ENCODE measurements at regions not wholly inside any gene's neighbourhood (a gene's known extent, or its start where the extent isn't known, plus 50 kb on each side); places are given as distances from the start of the nearest gene placed in this dataset.

GRCh38 chr11:32255841-32256240, 165.0 kb downstream of the RCN1 start:
- DNase-seq (ENCODE audit: extremely low read depth in 1 of 11, low read depth in 9 of 11, low spot score in 4 of 11): peak; percentile 33 to 72 (median 50)

DNA sequence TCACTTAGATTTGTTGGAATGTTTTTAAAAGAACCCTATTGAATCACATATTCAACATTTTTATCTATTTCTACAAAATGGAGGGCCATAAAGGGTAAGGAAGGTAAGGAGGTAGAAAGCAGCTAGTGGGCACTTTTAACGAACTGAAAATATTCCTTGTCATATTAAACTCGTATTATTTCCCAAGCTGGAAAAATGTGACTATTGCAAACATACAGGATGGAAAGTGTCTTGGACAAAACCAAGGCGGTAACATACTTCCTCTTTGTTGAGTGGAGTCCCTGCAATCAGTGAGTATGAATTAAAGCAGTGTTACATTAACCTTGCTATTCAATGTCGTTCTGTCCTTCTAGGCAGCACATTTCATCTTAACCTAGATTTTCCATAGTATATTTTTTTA, 165.6 kb downstream of the RCN1 start:
- no peak for DNase-seq (ENCODE audit: extremely low read depth in 1 of 11, low read depth in 9 of 11, low spot score in 4 of 11)

DNA sequence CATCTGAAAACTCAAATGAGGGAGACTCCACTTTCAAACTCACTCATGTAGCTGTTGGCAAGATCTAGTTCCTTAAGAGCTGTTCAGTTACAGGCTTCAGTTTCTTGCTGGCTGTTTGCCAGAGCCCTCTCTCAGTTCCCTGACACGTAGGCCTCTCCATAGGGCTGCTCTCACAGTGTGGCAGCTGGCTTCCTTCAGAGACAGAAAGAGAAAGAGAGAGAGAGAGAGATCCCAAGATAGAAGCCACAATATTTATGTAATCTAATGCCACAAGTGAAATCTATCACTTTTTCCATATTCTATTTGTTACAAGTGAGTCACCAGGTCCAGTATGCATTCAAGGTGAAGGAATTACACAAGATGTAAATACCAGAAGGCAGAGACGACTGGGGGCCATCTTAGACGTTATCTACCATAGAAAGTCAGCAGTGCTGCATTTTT, 168.8 kb downstream of the RCN1 start:
- peak in 9 of 11 donors; percentile 43 to 72 (median 58) for DNase-seq (ENCODE audit: extremely low read depth in 1 of 11, low read depth in 9 of 11, low spot score in 4 of 11)

GRCh38 chr11:32262367-32262766, 171.5 kb downstream of the RCN1 start:
- no peak for DNase-seq (ENCODE audit: extremely low read depth in 1 of 11, low read depth in 9 of 11, low spot score in 4 of 11)

DNA sequence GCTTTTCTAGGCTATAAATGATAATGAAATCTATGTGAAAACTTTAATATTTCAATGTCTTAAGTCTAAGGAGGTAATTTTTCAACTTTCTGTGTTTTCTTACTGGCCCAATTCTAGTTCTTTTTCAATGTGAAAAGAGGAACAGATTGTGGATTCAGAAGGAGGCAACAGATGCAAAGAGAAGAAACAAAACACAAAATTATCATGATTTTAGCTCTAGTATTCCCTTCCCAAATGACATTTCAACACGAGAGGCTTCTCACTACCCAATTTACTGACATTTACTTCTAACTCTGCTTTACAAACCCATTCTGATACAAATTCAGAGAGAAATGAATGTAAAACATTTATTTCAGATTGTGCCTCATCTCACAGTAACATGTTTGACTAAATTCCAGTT, 169.4 kb downstream of the WT1 start:
- DNase-seq (ENCODE audit: extremely low read depth in 1 of 11, low read depth in 9 of 11, low spot score in 4 of 11): no peak

DNA sequence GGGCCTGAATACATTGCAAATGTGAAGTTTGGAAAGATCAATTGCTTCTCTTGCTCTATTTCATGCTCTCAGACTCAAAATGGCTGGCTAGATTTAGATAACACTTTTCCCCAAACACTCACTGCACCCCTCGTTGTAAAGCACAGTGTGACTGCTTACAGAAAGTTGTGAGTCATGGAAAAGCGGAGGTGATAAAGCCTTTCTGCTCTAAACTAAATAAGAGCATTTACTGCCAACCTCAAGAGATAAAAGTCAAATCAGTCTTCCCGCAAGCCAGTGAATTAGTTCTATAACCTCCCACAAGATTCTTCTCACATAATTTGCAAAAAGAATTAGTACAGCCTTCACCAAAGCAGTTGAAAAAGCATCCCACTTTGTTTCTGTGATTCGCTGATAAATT, 168.7 kb downstream of the WT1 start:
- no peak for DNase-seq (ENCODE audit: extremely low read depth in 1 of 11, low read depth in 9 of 11, low spot score in 4 of 11)

DNA sequence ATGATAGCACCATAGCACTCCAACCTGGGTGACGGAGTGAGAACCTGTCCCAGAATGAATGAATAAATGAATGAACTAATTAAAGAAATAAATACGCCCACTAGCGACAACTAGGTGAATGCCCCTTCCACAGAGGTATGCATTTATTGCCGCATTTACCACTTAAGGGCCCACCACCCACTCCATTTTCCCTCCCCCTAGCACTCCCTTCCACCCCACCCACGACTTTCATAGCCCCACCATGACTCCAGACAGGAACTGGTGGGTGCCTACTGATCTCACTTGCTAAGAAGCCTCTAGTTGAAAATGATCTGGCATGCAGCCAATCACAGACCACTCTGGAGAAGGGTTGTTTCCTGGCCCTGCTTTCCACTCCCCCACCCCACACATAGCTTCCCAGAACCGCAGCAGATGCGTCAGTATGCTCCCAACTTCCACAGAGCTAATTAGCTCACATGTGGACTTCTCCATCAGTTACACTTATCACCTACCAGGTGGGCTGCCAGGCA, 167.6 kb downstream of the WT1 start:
- DNase-seq (ENCODE audit: extremely low read depth in 1 of 11, low read depth in 9 of 11, low spot score in 4 of 11): no peak

DNA sequence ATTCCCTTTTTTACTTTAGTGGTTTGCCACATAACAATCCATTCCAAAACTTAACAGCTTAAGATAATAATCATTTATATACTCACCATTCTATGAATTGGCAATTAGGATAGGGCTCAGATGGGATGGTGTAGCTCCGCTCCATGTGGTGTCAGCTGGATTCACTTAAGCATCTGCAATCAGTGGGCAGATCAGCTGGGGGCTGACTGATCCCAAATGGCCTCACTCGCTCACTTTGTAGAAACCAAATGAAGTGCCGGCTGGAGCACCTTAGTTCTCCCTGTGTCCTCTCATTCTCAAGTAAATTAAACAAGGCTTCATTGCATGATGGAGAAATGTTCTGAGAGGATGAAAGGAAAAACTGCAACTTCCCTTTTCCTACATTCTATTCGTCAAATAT, 161.4 kb downstream of the WT1 start:
- DNase-seq (ENCODE audit: extremely low read depth in 1 of 11, low read depth in 9 of 11, low spot score in 4 of 11): no peak

GRCh38 chr11:32279672-32280071, 155.7 kb downstream of the WT1 start:
- DNase-seq (ENCODE audit: extremely low read depth in 1 of 11, low read depth in 9 of 11, low spot score in 4 of 11): no peak

DNA sequence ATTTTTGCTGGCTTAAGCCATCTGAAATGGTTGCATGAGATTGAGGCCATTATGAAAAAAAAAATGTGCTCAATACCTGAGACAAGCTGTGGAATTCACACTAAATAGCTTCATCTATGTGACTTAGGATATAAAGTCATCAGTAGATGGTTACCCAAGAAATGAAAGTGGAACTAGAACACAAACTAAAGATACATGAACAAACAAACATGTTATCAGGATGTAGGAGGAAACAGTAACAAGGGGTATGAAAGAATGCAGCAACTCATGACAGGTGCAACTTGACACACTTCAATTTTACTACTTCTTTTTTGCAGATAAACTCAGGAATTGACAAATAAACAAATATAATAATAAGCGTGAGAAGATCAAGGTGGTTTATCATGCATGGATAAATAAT, 155.0 kb downstream of the WT1 start:
- no peak for DNase-seq (ENCODE audit: extremely low read depth in 1 of 11, low read depth in 9 of 11, low spot score in 4 of 11)

GRCh38 chr11:32288276-32288675, 147.1 kb downstream of the WT1 start:
- DNase-seq (ENCODE audit: extremely low read depth in 1 of 11, low read depth in 9 of 11, low spot score in 4 of 11): no peak

DNA sequence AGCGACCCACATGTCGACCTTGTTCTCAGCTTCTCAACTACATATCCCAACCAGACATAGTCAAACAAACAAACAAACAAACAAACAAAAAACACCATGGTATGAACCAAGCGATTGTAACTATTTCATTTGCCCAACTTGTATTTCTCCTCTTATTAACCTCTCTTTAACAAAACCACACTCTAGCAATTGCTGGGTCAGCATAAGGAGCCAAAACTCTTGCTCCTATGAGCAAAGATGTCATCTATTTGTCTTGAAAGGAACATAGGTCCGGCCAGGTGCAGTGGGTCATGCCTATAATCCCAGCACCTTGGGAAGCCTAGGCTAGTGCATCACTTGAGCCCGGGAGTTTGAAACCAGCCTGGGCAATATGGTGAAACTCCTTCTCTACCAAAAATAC, 145.6 kb downstream of the WT1 start:
- DNase-seq (ENCODE audit: extremely low read depth in 1 of 11, low read depth in 9 of 11, low spot score in 4 of 11): no peak

GRCh38 chr11:32290783-32291182, 144.6 kb downstream of the WT1 start:
- no peak for DNase-seq (ENCODE audit: extremely low read depth in 1 of 11, low read depth in 9 of 11, low spot score in 4 of 11)

DNA sequence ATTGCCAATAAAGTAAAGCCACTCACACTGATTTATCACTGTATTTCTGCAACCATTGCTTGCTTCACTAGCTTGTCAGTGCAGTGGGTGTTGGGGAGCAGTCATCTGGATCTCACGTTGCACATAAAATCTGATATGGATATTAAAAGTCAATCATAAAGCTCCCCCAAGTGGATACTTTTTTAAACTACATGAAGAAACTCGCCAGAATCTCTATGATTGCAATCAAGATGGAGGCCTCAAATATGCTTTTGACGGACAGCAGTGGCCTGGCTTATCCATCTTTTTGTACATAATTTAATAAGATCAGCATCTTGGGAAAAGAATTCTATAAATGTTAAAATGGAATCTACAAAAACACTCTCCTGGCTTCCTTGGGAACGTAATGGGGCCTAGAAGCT, 137.7 kb downstream of the WT1 start:
- DNase-seq (ENCODE audit: extremely low read depth in 1 of 11, low read depth in 9 of 11, low spot score in 4 of 11): no peak

DNA sequence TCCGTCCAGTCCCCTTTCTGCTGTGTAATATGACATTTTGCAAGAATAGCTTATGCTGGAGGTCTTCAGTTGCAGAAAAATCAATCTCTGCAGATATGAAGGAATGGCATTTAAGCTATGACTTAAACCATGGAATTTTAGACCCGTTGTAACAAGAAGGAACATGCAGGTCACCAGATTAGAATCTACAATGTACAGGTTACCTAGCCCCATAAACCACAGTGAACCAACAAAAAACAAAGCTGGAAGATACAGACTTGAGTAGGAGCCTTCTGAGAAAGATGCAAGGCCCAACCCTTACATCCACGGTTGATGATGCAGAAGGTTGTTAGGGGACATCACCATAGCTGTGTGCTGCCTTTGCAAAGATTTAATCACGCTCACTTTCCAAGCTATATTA, 132.5 kb downstream of the WT1 start:
- no peak for DNase-seq (ENCODE audit: extremely low read depth in 1 of 11, low read depth in 9 of 11, low spot score in 4 of 11)

- DNase-seq (ENCODE audit: extremely low read depth in 1 of 11, low read depth in 9 of 11, low spot score in 4 of 11): no peak
These were observed 130.8 kb downstream of the WT1 start for GRCh38 chr11:32304521-32304920.

GRCh38 chr11:32305460-32305859, 129.9 kb downstream of the WT1 start:
- no peak for DNase-seq (ENCODE audit: extremely low read depth in 1 of 11, low read depth in 9 of 11, low spot score in 4 of 11)

DNA sequence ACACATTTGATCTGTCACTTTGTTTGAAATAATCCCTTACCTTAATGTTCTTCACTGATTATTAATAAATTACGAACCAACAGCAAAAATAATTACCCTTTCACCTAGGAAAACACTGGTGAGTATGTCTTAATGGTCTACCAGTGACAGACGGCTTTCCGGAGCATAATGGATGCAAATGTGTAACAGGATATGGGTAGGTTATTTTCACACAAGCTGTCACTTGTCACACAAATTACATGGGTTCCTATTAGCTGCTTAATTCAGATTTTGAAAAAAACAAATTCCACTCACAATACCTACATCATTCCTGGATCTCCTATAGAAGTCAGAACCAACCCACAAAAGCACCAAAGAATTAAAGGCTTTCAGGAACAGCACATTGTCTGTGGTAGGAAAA, 127.9 kb downstream of the WT1 start:
- no peak for DNase-seq (ENCODE audit: extremely low read depth in 1 of 11, low read depth in 9 of 11, low spot score in 4 of 11)

- no peak for DNase-seq (ENCODE audit: extremely low read depth in 1 of 11, low read depth in 9 of 11, low spot score in 4 of 11)
These were observed 127.4 kb downstream of the WT1 start for GRCh38 chr11:32307913-32308312.

DNA sequence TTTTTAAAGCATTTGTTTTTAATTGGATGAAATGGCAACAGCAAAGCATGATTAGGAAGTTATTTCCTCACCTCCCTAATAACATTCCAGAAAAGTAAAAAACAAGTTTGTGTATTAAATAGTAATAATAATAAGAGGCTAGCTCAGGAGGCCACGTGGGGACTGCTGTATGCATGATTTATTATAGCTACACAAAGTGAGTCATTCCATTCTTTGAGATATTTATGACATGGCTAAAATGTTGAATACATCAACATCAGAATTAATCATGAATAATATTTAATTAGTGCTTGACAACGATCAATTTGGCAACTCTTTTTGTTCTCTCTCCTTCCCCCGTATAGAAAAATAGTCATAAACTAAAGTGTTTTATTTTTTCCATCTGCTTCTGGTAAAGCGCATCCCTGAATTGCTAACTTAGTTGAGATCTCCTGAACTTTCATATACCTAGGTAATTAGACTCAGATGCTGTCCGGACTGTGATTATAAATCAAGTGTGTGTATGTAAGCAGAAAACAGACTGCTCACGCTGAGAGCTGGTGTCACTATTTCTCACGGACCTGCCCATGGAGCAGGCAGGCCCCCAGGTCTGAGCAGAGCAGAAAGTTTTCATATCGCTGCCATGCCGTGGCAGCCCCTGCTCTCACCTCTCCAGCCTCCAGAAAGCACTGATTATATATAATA, 125.7 kb downstream of the WT1 start:
- no peak for DNase-seq (ENCODE audit: extremely low read depth in 1 of 11, low read depth in 9 of 11, low spot score in 4 of 11)

GRCh38 chr11:32310214-32310601, 125.1 kb downstream of the WT1 start:
- no peak for DNase-seq (ENCODE audit: extremely low read depth in 1 of 11, low read depth in 9 of 11, low spot score in 4 of 11)
